ENCODE measurements at regions not wholly inside any gene's neighbourhood (a gene's known extent, or its start where the extent isn't known, plus 50 kb on each side); places are given as distances from the start of the nearest gene placed in this dataset.

DNA sequence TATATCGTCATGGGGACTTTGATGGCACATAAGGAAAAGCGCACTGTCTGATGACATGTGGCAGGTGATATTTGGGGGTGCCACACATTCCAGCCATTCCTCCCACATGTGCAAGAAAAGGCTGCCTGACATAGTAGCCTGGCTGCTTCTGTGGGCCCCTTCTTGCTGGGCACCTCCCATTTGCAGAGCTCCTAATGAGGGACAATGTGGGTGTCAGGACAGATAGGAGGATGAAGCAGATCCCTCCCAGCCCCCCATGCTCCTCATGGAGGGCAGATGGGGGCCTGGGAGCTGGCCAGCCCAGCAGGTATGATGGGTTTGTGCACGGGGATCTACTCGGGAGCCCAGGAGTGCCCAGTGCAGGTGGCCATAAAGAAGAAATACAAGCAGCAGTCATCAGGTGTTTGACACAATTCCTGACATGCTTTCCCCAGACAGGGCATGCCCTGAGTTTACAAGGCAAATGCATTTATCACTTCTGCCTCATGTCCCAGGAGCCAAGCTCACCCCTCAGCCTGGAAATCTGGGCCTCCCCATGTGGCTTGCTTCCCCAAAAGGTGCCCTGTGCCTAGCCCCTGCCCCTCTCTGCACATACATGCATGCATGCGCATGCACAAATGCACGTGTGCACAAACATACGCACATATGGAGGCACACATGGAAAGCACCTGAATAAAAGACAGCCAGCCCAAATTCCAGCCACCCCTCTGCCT is 260.6 kb upstream of the RPL38 start:
- no peak for TF ChIP-seq POLR2A (IDR thresholded peaks at IDR 0.05; ENCODE audit: low read depth, low read length)
- no peak for TF ChIP-seq POLR2AphosphoS5 (IDR thresholded peaks at IDR 0.05; ENCODE audit: low read depth, low read length)
- TF ChIP-seq TAF1 (IDR thresholded peaks at IDR 0.05; ENCODE audit: low read depth, low read length) = no peak
- TF ChIP-seq POU2F2 (IDR thresholded peaks at IDR 0.05; ENCODE audit: low read depth, low read length) = no peak
- TF ChIP-seq SPI1 (IDR thresholded peaks at IDR 0.05; ENCODE audit: low read depth, low read length) = no peak
- TF ChIP-seq PAX5 (IDR thresholded peaks at IDR 0.05; ENCODE audit: insufficient read depth, low read length, severe bottlenecking) = no peak

All from GM12891 (cell line).